IPS-15b (cell line): ENCODE measurements at regions not wholly inside any gene's neighbourhood (a gene's known extent, or its start where the extent isn't known, plus 50 kb on each side); places are given as distances from the start of the nearest gene placed in this dataset.
A peak's percentile ranks its signal among the peaks of the same experiment; 100 is the strongest.
"Not testable (repeated sequence)": the region's sequence is repeated elsewhere in the genome, so short reads cannot be mapped to it uniquely, and the experiment has no call there.

Source experiments
- H3K27me3 ChIP-seq: one replicate; pipeline ENCODE4 v1.6.1; 2013; ENCODE audit warnings: low read length; ENCODE audit not compliant: control insufficient read depth, insufficient read depth
- H3K36me3 ChIP-seq: one replicate; pipeline ENCODE4 v1.6.1; 2013; ENCODE audit warnings: low read length; ENCODE audit not compliant: control insufficient read depth, insufficient read depth
- H3K4me1 ChIP-seq: one replicate; pipeline ENCODE4 v1.6.1; 2013; ENCODE audit warnings: mild to moderate bottlenecking, low read length; ENCODE audit not compliant: control insufficient read depth, insufficient read depth
- H3K4me3 ChIP-seq: one replicate; pipeline ENCODE4 v1.5.1; 2013; ENCODE audit warnings: low read depth, low read length
- H3K9ac ChIP-seq: one replicate; pipeline ENCODE4 v1.6.1; 2013; ENCODE audit warnings: low read depth, mild to moderate bottlenecking, low read length
- H3K9me3 ChIP-seq: one replicate; pipeline ENCODE4 v1.6.1; 2013; ENCODE audit warnings: mild to moderate bottlenecking, low read length; ENCODE audit not compliant: control insufficient read depth, insufficient read depth

DNA sequence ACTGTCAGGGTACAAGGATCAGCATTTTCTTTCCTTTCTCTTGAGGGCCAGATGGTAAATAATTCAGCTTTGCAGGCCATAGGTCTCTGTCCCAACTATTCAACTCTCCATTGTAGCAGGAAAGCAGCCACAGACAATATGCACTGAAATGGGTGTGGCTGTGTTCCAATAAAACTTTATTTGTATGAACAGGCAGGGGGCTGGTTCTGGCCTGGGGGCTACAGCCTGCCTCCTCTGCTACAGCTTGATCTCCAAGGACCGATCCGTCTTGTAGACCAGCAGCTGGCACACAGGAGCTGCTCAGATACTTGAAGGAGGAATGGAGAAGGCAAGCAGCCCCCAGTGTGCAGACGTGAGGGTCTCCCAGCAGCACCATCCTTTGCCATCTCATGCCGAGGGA is 127.1 kb downstream of the OTOP1 start:
- not testable (repeated sequence) for H3K4me3 ChIP-seq, H3K36me3 ChIP-seq, H3K9me3 ChIP-seq, H3K9ac ChIP-seq, H3K27me3 ChIP-seq, H3K4me1 ChIP-seq

DNA sequence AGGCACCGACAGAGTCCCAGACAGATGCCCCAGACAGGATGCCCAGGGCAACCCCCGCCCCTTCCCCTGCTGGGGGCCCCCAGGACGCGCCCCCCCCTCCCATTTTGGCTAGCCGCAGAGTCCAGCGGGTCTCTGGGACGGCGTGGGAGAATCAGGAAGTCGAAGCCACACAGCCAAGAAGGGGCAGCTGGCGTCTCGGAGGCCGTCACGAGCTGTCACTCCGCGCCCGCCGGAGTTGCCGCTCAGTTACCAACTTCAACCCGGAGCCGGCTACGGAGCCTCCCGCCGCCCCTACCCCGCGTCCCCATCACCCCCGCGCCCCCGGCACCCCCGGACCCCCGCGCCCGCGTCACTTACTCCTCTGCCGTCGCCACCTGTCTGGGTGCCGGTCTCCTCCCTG is 119.8 kb downstream of the OTOP1 start:
- not testable (repeated sequence) for H3K4me3 ChIP-seq

DNA sequence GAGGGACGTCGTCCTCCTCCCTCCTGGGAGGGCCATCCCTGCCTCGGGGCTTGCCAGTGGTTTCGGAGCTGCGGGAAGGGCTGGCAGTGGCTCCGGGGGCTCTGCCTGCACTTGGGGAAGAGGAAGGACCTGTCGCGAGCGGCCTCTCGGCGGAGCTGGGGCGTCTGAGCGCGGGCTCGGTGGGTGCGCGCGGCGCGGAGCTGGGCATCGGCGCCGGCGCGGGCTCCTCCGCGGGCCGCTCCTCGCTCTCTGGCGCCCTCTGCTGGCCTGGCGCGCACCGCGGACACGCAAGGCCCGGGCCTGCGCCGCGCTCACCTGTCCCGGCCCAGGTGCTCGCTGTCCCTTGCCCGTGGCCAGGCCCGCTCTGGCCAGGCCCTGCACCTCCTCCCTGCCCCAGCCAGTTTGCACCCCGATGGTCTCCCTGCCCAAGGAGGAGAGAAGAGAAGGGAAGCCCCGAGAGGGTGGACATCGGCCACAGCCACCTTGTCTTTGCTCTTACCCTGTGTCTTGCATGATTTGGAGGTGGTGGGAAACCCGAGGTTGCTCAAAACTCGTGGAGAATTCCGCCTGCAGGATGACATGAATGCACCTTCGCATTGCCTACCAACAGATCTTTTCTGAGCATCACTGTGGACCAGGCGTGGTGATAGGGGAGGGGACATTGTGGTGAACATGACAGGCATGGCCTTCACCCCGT is 119.2 kb downstream of the OTOP1 start:
- not testable (repeated sequence) for H3K27me3 ChIP-seq, H3K9ac ChIP-seq, H3K36me3 ChIP-seq, H3K9me3 ChIP-seq, H3K4me1 ChIP-seq
- H3K4me3 ChIP-seq, result peak overlapping the region; percentile 58

More for the DNA sequence above, 119.8 kb downstream of the OTOP1 start:
- not testable (repeated sequence) for H3K9me3 ChIP-seq, H3K36me3 ChIP-seq, H3K9ac ChIP-seq, H3K27me3 ChIP-seq, H3K4me1 ChIP-seq

DNA sequence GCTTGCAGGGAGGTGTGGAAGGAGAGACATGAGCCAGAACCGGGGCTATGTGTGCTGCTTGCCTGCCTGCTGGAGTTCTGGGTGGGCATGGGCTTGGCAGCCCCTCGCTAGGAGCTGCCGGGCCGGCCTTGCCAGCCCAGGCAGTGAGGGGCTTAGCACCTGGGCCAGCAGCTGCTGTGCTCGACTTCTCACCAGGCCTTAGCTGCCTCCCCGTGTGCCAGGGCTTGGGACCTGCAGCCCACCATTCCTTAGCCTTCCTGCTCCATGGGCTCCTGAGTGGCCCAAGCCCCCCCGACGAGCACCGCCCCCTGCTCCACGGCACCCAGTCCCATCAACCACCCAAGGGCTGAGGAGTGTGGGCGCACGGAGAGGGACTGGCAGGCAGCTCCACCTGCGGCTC is 111.3 kb downstream of the OTOP1 start:
- H3K27me3 ChIP-seq, H3K4me3 ChIP-seq, H3K4me1 ChIP-seq: not testable (repeated sequence)

DNA sequence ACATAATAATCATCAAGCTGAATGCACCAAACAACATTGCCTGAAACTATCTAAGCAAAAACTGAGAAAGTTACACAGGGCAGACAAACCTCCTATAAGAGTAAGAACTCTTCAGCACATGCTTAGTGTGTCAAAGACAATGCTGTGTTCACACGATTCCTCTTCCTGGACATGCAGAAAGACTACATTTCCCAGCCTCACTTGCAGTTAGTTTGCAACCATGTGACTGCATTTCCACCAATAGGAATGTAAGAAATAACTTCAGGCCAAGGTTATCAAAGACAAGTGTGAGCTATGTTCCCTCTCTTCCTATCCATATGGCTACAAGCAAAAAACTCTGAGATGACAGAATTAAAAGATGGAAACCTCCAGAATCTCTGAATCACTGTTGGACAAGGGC is 109.8 kb downstream of the OTOP1 start:
- H3K4me3 ChIP-seq, H3K27me3 ChIP-seq, H3K9ac ChIP-seq: not testable (repeated sequence)

More for the DNA sequence above, 111.3 kb downstream of the OTOP1 start:
- H3K36me3 ChIP-seq, H3K9me3 ChIP-seq, H3K9ac ChIP-seq: not testable (repeated sequence)

DNA sequence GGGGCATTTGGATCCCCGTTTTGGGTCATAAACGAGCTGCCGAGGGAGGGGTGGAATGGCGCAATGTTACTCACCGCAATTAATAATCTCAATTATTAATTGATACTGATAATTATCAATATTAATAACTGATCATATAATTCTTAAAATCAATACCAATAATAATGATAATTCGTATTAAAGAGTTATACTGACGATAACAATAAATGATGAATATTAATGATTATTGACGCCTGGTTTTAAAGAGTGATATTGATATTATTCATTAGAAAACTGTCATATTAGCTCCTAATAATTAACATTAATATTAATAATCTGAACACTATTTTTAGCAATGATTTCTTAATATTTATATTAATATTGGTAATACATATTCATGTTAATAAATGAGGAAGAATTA is 92.4 kb downstream of the OTOP1 start:
- not testable (repeated sequence) for H3K27me3 ChIP-seq, H3K9ac ChIP-seq, H3K4me3 ChIP-seq, H3K36me3 ChIP-seq, H3K9me3 ChIP-seq, H3K4me1 ChIP-seq

More for the DNA sequence above, 109.8 kb downstream of the OTOP1 start:
- not testable (repeated sequence) for H3K36me3 ChIP-seq, H3K4me1 ChIP-seq, H3K9me3 ChIP-seq

DNA sequence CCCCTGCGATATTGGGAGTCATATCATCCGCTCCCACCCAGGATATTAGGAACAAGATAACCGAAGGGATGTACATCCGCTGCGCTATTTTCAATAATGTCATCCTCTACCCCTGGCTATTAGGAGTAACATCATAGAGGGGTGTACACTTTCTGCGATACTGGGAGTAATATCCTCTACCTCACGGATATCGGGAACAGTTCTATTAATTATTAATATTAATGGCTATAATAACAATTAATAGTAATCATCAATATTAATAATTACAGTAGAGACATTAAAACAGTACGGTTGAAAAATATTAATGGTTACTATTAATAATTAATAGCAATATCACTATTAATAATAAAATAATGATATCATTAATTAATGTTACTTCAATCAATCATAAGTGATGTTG is 90.1 kb downstream of the OTOP1 start:
- not testable (repeated sequence) for H3K27me3 ChIP-seq, H3K9ac ChIP-seq, H3K4me1 ChIP-seq, H3K4me3 ChIP-seq, H3K36me3 ChIP-seq, H3K9me3 ChIP-seq
